GM12878 (cell line): ENCODE measurements at regions not wholly inside any gene's neighbourhood (a gene's known extent, or its start where the extent isn't known, plus 50 kb on each side); places are given as distances from the start of the nearest gene placed in this dataset.

Experiments used
- ATAC-seq: fragments of 200-7000 bp; cut with Tn5 transposase; 3 replicates; pipeline ENCODE4 v1.9.1; 2020; ENCODE audit warnings: mild to moderate bottlenecking, moderate library complexity
- BruUV-seq: library from RNA; stranded (reverse); fragments of 400-500 nt; replicated peaks from 2 replicates; lab custom pipeline; 2021; lab: Mats Ljungman, UMichigan
- CTCF ChIA-PET: fragments of 300-600 bp; sonication (Branson Sonifier 250); formaldehyde crosslinking; extraction: SDS; loops from one replicate; lab custom pipeline; 2021; ENCODE audit warnings: inconsistent platforms; lab: Yijun Ruan, JAX
- POLR2A ChIA-PET: fragments of 350-600 bp; formaldehyde crosslinking; extraction: SDS; loops from one replicate; lab custom pipeline; 2021; ENCODE audit warnings: inconsistent platforms; lab: Charles Lee
- RAD21 ChIA-PET: fragments of 300-600 bp; sonication (Branson Sonifier 250); formaldehyde crosslinking; loops from one replicate; lab custom pipeline; 2023; ENCODE audit warnings: antibody characterized with exemption; ENCODE audit not compliant: unreplicated experiment; lab: Charles Lee
- SMC1A ChIA-PET: fragments of 300-600 bp; sonication (Branson Sonifier 250); formaldehyde crosslinking; loops from one replicate; lab custom pipeline; 2023; ENCODE audit not compliant: unreplicated experiment, uncharacterized antibody; lab: Charles Lee
- DNase-seq: peaks from one replicate; pipeline ENCODE4 v3.0.0-alpha.2; 2011; ENCODE audit warnings: low read depth, low spot score
- FAIRE-seq: peaks from 3 replicates; lab custom pipeline; 2011; peaks lifted over from hg19 to GRCh38; lab: Jason Lieb, UNC
- H2AFZ ChIP-seq: 2 replicates; pipeline ENCODE4 v1.6.0; 2011; ENCODE audit warnings: low read depth, low read length, control low read depth; ENCODE audit not compliant: control insufficient read depth
- H3K27ac ChIP-seq: 2 replicates; pipeline ENCODE4 v1.5.1; 2011; ENCODE audit warnings: control low read depth; ENCODE audit not compliant: control insufficient read depth, insufficient read depth
- H3K27me3 ChIP-seq, 2 experiments: replicated peaks in 1 of 2; 2 replicates each; pipeline versions ENCODE4 v1.6.0 to v1.6.1; 2011; ENCODE audit warnings: low read length in 1 of 2; ENCODE audit not compliant: control insufficient read depth in 2 of 2, insufficient read depth in 2 of 2
- H3K36me3 ChIP-seq, 2 experiments: 2 replicates each; pipeline ENCODE4 v1.5.1; 2011; ENCODE audit warnings: low read length in 1 of 2; ENCODE audit not compliant: control insufficient read depth in 2 of 2, insufficient read depth in 2 of 2
- H3K4me1 ChIP-seq: 2 replicates; pipeline ENCODE4 v1.6.1; 2011; ENCODE audit warnings: mild to moderate bottlenecking, low read length, moderate library complexity, mixed read lengths; ENCODE audit not compliant: control insufficient read depth, insufficient read depth
- H3K4me2 ChIP-seq: 2 replicates; pipeline ENCODE4 v1.6.0; 2011; ENCODE audit warnings: control low read depth; ENCODE audit not compliant: control insufficient read depth, insufficient read depth
- H3K4me3 ChIP-seq: fragments of 200-600 bp; sonication (generic); 2 replicates; pipeline ENCODE4 v1.5.1; 2016
- H3K79me2 ChIP-seq: 2 replicates; pipeline ENCODE4 v1.6.0; 2011; ENCODE audit warnings: low read length; ENCODE audit not compliant: control insufficient read depth, insufficient read depth
- H3K9ac ChIP-seq: 2 replicates; pipeline ENCODE4 v1.8.0; 2011; ENCODE audit warnings: low read length, control low read depth, mixed read lengths; ENCODE audit not compliant: control insufficient read depth, insufficient read depth
- H3K9me3 ChIP-seq: replicated peaks from 3 replicates; pipeline ENCODE4 v1.5.1; 2011; ENCODE audit warnings: mild to moderate bottlenecking, low read length; ENCODE audit not compliant: control insufficient read depth, insufficient read depth
- H4K20me1 ChIP-seq: 2 replicates; pipeline ENCODE4 v1.6.0; 2011; ENCODE audit not compliant: control insufficient read depth, insufficient read depth
- BMI1 ChIP-seq: fragments of 450-650 bp; IDR thresholded peaks from 2 replicates; pipeline ENCODE4 v1.6.1; 2016; ENCODE audit warnings: mild to moderate bottlenecking, moderate library complexity, borderline replicate concordance
- GABPA ChIP-seq: IDR thresholded peaks from 2 replicates; pipeline ENCODE4 v1.6.1; 2014; ENCODE audit warnings: antibody characterized with exemption, low read depth, mild to moderate bottlenecking, inconsistent platforms
- SIX5 ChIP-seq: IDR thresholded peaks from 2 replicates; pipeline ENCODE4 v1.6.1; 2011; ENCODE audit warnings: mild to moderate bottlenecking, low read depth, low read length, moderate library complexity; ENCODE audit not compliant: severe bottlenecking
- YBX1 ChIP-seq: fragments of 450-650 bp; IDR thresholded peaks from 2 replicates; pipeline ENCODE4 v1.6.1; 2016; ENCODE audit warnings: antibody characterized with exemption
- ZNF274 ChIP-seq: IDR thresholded peaks from one replicate; pipeline ENCODE4 v1.8.0; 2011; ENCODE audit not compliant: insufficient read length, insufficient read depth
- ZSCAN29 ChIP-seq: fragments of 450-650 bp; IDR thresholded peaks from 2 replicates; pipeline ENCODE4 v1.6.1; 2017; ENCODE audit warnings: mild to moderate bottlenecking, moderate library complexity
- WGBS: methylation state at CpG from one replicate; pipeline ENCODE4 v1.1.6; 2016; ENCODE audit warnings: low lambda C conversion rate; ENCODE audit not compliant: insufficient replicate concordance, insufficient coverage; ENCODE audit errors: missing lambda C conversion rate; 5-methylcytosine and 5-hydroxymethylcytosine counted together
- in situ Hi-C: fragments of 300-500 bp; cut with MboI; formaldehyde crosslinking; loops from 9 replicates; pipeline ENCODE4 v1.14.3; 2018; ENCODE audit warnings: mixed read lengths
- intact Hi-C: fragments of 100-400 bp; cut with micrococcal nuclease; formaldehyde crosslinking; loops from one replicate; pipeline ENCODE4 v1.14.2; 2022; ENCODE audit not compliant: unreplicated experiment
- TF ChIP-seq, protein P1 (sequence below): fragments of 450-650 bp; formaldehyde crosslinking; IDR thresholded peaks from 2 replicates; pipeline ENCODE4 v1.4.0; 2020; ENCODE audit warnings: mild to moderate bottlenecking, moderate library complexity
- TF ChIP-seq, protein P2 (sequence below): fragments of 450-650 bp; formaldehyde crosslinking; IDR thresholded peaks from 2 replicates; pipeline ENCODE4 v1.5.0; 2022; ENCODE audit warnings: mild to moderate bottlenecking, missing genetic modification characterization
- TF ChIP-seq, protein P3 (sequence below): IDR thresholded peaks from 2 replicates; pipeline ENCODE4 v1.6.1; 2011; ENCODE audit warnings: low read depth, mild to moderate bottlenecking, low read length, moderate library complexity, borderline replicate concordance; ENCODE audit errors: extremely low read depth
- TF ChIP-seq, protein P4 (sequence below): IDR thresholded peaks from 2 replicates; pipeline ENCODE4 v1.6.1; 2011; ENCODE audit warnings: mild to moderate bottlenecking, low read depth, low read length, moderate library complexity; ENCODE audit not compliant: insufficient replicate concordance

DNA sequence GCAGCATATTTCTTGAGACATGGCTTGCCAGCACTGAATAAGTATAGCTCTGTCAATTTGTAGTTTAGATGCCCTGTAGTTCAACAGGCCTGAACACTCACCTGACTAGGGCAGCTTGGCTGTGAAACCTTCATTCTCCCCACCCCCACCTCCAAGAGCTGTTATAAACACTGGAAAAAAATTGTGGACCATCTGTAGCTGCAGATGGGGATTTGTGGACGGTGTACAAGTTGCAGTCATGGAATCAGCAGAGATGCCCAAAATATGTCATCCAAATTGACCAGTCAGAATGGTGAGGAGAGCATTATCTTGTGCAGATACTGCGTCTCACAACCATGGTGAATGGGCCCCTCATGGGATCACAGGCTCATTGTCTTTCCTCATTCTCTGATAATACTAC lies 76.2 kb upstream of the PAQR3 start:
- Histone ChIP-seq H3K4me3 (no peak overlapping the region), H3K36me3 (no peaks in the 10 kb centered on the region), H3K4me1 (no peaks in the 10 kb centered on the region), H3K27ac (no peak overlapping the region), H3K79me2 (no peaks in the 10 kb centered on the region), H3K27me3 (no peaks in the 10 kb centered on the region), H4K20me1 (no peaks in the 10 kb centered on the region), H3K9me3 (no peaks in the 10 kb centered on the region), H2AFZ (no peak overlapping the region)
- ATAC-seq = no peak
- no peak for DNase-seq
- no peak for FAIRE-seq
- POLR2A ChIA-PET = no interaction called here
- RAD21 ChIA-PET = no interaction called here
- SMC1A ChIA-PET = no interaction called here
- TF ChIP-seq SIX5 (no peak), BMI1 (no peak), ZSCAN29 (no peak), YBX1 (no peak), ZNF274 (no peak), GABPA (no peak)
- TF ChIP-seq, protein P1, sequence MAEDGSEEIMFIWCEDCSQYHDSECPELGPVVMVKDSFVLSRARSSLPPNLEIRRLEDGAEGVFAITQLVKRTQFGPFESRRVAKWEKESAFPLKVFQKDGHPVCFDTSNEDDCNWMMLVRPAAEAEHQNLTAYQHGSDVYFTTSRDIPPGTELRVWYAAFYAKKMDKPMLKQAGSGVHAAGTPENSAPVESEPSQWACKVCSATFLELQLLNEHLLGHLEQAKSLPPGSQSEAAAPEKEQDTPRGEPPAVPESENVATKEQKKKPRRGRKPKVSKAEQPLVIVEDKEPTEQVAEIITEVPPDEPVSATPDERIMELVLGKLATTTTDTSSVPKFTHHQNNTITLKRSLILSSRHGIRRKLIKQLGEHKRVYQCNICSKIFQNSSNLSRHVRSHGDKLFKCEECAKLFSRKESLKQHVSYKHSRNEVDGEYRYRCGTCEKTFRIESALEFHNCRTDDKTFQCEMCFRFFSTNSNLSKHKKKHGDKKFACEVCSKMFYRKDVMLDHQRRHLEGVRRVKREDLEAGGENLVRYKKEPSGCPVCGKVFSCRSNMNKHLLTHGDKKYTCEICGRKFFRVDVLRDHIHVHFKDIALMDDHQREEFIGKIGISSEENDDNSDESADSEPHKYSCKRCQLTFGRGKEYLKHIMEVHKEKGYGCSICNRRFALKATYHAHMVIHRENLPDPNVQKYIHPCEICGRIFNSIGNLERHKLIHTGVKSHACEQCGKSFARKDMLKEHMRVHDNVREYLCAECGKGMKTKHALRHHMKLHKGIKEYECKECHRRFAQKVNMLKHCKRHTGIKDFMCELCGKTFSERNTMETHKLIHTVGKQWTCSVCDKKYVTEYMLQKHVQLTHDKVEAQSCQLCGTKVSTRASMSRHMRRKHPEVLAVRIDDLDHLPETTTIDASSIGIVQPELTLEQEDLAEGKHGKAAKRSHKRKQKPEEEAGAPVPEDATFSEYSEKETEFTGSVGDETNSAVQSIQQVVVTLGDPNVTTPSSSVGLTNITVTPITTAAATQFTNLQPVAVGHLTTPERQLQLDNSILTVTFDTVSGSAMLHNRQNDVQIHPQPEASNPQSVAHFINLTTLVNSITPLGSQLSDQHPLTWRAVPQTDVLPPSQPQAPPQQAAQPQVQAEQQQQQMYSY (CRISPR knock-in tag) = no peak
- TF ChIP-seq, protein P2, sequence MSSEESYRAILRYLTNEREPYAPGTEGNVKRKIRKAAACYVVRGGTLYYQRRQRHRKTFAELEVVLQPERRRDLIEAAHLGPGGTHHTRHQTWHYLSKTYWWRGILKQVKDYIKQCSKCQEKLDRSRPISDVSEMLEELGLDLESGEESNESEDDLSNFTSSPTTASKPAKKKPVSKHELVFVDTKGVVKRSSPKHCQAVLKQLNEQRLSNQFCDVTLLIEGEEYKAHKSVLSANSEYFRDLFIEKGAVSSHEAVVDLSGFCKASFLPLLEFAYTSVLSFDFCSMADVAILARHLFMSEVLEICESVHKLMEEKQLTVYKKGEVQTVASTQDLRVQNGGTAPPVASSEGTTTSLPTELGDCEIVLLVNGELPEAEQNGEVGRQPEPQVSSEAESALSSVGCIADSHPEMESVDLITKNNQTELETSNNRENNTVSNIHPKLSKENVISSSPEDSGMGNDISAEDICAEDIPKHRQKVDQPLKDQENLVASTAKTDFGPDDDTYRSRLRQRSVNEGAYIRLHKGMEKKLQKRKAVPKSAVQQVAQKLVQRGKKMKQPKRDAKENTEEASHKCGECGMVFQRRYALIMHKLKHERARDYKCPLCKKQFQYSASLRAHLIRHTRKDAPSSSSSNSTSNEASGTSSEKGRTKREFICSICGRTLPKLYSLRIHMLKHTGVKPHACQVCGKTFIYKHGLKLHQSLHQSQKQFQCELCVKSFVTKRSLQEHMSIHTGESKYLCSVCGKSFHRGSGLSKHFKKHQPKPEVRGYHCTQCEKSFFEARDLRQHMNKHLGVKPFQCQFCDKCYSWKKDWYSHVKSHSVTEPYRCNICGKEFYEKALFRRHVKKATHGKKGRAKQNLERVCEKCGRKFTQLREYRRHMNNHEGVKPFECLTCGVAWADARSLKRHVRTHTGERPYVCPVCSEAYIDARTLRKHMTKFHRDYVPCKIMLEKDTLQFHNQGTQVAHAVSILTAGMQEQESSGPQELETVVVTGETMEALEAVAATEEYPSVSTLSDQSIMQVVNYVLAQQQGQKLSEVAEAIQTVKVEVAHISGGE (CRISPR knock-in tag) = no peak
- TF ChIP-seq, protein P3, sequence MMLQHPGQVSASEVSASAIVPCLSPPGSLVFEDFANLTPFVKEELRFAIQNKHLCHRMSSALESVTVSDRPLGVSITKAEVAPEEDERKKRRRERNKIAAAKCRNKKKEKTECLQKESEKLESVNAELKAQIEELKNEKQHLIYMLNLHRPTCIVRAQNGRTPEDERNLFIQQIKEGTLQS = no peak
- TF ChIP-seq, protein P4, sequence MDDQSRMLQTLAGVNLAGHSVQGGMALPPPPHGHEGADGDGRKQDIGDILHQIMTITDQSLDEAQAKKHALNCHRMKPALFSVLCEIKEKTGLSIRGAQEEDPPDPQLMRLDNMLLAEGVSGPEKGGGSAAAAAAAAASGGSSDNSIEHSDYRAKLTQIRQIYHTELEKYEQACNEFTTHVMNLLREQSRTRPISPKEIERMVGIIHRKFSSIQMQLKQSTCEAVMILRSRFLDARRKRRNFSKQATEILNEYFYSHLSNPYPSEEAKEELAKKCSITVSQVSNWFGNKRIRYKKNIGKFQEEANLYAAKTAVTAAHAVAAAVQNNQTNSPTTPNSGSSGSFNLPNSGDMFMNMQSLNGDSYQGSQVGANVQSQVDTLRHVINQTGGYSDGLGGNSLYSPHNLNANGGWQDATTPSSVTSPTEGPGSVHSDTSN = no peak
- TF ChIP-seq, all 136 proteins: peak for 0
- intact Hi-C loops (no loop called here), in situ Hi-C loops (no loop called here)
- 44% methylated on average over 2 of the region's 2 CpGs for WGBS
- CTCF ChIA-PET = no interaction called here
- Histone ChIP-seq H3K4me2 (no peak overlapping the region), H3K9ac (no peak overlapping the region)
- BruUV-seq = no TSS peak
